GM21515 (cell line): ENCODE measurements at regions not wholly inside any gene's neighbourhood (a gene's known extent, or its start where the extent isn't known, plus 50 kb on each side); places are given as distances from the start of the nearest gene placed in this dataset.

ENCODE experiments used
- ATAC-seq: cut with Tn5 transposase; IDR thresholded peaks from one replicate; pipeline ENCODE4 v1.9.1; 2021; ENCODE audit not compliant: unreplicated experiment

- ATAC-seq: no peak
These were observed 51.0 kb upstream of the TNC start for GRCh38 chr9:115169003-115169402.

- ATAC-seq: no peak
These were observed 52.6 kb upstream of the TNC start for GRCh38 chr9:115170358-115171073.

DNA sequence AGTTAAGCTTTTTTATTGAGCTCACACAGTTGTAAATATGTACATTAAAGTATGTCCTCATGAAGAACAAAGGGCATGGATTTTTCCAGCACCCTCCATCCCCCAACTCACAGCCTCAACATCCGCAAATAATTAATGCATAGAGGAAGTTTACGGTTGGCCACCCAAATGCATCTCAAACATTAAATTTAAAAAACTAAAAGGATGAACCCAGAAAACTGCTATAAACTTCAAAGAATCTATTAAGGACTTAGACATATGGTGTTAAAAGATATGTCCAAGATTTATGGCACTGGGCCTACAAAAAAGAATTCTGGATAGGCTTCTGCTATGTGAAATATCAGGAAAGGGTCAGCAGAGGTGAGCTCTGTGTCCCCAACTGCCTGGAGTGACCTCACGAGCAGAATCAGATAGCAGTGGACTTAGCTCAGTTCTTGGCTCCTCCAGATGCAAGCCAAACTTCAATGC, 54.0 kb upstream of the TNC start:
- no peak for ATAC-seq

DNA sequence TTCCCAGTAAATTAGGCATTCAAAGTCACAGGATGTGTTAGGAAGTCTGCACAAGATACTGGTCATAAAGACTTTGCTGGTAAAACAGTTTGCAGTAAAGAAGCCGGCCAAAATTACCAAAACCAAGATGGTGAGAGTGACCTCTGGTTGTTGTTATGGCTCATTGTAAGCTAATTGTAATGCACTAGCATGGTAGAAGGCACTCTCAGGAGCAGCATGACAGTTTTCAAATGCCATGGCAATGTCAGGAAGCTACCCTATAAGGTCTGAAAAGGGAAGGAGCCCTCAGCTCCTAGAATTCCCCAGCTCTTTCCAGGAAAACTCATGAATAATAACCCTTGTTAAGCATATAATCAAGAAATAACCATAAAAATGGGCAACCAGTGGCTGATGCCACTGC, 64.3 kb upstream of the TNC start:
- ATAC-seq: no peak

DNA sequence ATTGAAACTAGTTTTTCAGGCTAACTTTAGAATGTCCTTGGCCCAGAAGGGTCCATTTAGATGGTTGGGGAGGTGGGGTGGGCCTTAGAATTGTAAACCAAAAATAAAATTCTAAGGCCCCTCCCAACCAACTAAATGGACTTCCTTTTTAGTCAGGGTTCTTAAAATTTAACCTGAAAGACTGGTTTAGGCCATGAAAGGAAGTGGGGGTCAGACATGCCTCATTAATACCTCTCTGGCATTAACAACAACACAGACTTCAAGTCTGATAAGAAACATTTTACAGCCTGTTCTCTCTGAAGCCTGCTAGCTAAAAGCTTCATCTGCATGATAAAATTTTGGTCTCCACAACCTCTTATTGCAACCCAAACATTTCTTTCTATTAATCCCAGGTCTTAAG, 65.5 kb upstream of the TNC start:
- ATAC-seq: no peak

GRCh38 chr9:115189686-115190085, 71.7 kb upstream of the TNC start:
- no peak for ATAC-seq

GRCh38 chr9:115191667-115192066, 73.7 kb upstream of the TNC start:
- ATAC-seq: no peak

GRCh38 chr9:115192280-115192679, 74.3 kb upstream of the TNC start:
- ATAC-seq: no peak

- peak; percentile 65 for ATAC-seq
These were observed 75.0 kb upstream of the TNC start for GRCh38 chr9:115192835-115193525.

- ATAC-seq: no peak
These were observed 75.8 kb upstream of the TNC start for GRCh38 chr9:115193777-115194176.

DNA sequence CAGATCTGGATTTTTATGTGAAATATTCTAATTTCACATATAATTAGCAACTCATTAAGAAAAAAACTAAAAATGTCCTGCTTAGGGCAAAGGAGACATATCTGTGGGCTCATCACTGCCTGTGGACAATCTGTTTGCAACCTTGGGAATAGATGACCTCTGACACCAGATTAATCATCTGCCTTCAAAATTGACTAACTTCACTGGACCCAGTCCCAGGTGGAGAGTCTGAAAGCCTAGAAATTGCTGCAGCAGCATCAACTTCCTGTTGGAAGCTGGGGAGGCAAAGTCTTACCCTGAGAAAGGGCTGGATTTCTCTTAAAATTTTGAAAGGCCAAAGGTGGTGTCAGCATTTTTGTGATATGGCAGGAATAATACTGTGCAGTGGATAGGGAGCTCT, 76.3 kb upstream of the TNC start:
- ATAC-seq: no peak

GRCh38 chr9:115195912-115196311, 78.0 kb upstream of the TNC start:
- ATAC-seq: no peak

DNA sequence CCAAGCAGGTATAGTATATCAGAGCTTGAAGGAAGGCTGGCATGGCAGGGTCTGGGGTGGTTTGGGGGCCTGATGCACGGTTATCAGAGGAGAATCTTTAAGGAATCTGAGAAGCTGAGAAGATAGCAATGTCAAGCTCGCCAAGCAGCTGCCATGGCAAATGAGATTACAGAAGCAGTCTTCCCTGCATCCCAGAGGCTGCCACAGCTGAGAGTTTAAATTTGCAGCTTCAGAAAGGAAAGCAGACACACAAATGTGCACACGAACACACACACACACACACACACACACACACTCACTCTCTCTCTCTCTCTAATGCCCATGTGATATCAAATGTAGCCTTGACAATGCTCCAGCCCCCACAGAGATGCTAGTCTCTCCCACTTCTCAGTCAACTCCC, 79.0 kb upstream of the TNC start:
- ATAC-seq: no peak

DNA sequence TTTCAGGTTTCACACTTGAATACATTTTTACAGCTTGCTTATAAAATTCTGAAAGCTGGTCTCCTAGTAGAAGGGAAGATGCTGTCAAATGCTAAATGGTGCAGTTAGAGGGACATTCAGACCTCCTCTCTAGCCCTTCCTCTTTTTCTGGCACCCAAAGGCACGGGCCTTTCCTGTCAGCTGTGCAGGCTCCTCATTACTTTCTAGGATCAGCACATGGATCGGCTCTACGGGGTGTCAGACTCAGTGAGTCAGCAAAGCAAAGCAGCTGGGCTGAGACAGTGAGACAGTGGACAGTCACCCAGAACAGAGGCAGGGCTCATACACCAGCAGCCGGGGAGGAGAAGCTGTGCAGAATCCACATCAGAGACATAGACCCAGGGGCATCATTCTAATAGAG, 80.0 kb upstream of the TNC start:
- ATAC-seq: no peak

DNA sequence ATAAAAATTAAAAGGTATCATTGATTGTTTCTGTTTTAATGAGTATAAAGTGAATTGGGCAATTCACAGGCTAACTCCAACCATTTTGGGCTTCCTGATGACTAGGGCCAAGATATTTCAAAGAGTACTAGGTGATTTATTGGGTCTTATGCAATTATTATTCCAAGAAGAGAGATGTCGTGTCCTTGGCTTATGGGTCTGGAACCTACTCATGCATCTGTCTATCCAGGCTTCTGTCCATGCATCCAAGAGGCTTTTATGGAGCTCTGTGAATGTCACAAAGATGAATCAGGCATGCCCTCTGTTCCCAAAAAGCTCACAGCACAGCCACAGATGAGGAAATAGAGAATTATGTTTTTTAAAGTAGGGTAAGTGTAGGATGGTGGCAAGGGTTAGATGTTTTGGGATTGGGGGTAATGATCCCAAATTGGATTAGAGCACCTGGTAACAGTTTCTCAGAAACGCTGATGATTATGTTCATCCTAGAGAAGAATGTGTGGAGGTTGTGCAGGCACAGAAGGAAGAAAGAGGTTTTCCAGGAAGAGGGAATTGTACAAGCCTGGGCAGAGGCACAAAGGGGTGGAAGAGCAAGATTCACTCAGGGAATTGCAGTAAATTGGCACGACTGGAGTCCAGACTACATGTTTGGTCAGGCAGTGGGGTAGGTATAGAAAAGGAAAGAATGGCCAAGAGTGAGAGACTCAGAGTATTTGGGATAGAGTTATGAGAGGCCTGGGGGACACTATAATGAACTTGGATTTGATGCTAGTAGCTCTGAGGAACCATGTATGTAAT, 83.0 kb upstream of the TNC start:
- ATAC-seq: no peak

DNA sequence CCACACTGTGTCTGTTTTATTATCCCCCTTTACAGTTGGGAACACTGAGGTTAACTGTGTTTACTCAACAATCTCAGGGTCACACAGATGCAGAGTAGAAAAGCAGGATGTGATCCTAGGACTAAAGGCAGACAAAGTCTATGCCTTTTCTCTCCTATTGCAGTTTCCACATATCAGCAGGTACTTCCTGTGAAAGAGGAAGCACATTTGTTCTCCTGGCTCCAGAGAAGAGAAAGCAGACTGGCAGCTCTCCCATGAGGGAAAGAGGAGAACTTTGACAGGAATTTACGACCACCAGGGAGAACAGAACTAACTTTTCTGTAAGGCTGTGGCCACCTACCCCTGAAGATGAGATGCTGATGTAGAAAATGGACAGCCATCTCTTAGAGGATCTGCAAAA, 84.2 kb upstream of the TNC start:
- ATAC-seq: no peak

DNA sequence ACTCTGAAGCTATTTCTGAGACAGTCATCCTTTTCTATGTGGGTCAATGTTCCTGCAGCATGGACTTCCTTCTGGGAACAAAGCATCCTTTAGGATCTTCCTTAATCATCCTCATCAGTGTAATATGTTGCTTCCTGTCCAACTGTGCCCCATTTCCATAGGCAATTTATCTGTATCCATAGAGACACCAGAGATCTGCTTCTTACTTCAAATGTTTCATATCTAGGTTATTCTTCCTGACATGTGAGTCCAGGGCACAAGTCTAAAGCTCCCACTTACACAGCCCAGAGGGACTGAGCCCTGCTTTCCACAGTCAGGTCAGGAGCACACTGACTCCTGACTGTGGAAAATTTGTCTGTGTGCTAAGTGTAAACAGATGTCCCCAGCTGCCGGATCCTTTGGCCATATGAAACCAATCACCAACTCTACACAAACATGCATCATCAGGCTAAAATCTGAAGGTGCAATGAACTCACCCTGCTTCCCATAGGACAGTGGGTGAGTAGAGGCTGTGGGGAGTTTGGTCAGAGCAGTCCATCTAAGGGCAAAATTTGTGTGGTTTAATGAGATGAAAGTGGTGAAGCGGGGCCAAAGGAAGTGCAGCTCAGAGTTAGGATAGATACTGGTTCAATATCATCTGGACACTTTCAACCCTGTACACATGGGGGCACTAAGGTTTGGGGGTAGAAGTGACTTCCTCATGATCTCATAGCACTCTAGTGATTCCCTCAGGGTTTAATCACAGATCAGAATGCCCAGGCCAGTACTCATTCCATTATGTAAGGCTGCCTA, 85.2 kb upstream of the TNC start:
- no peak for ATAC-seq

GRCh38 chr9:115204904-115205453, 87.0 kb upstream of the TNC start:
- peak; percentile 39 for ATAC-seq

- peak; percentile 41 for ATAC-seq
These were observed 89.3 kb upstream of the TNC start for GRCh38 chr9:115207003-115207836.

- ATAC-seq: no peak
These were observed 90.5 kb upstream of the TNC start for GRCh38 chr9:115208501-115208900.
